Sigmoid colon (tissue), 4 donors: ENCODE measurements at regions not wholly inside any gene's neighbourhood (a gene's known extent, or its start where the extent isn't known, plus 50 kb on each side); places are given as distances from the start of the nearest gene placed in this dataset.

ENCODE experiments used
- CTCF ChIP-seq, 4 experiments: fragments of 450-650 bp in 3 of 4; fragments of 200-600 bp in 1 of 4; IDR thresholded peaks; one replicate each; pipeline ENCODE4 v1.5.1; 2016 to 2019; ENCODE audit warnings: antibody characterized with exemption in 4 of 4, mild to moderate bottlenecking in 3 of 4, moderate library complexity in 2 of 4
- POLR2AphosphoS5 ChIP-seq, 4 donors: sonication (generic); formaldehyde crosslinking; IDR thresholded peaks; one replicate each; pipeline ENCODE4 v1.6.1; 2017; ENCODE audit warnings: antibody characterized with exemption in 4 of 4

- TF ChIP-seq CTCF (IDR thresholded peaks at IDR 0.05) = no peak
- TF ChIP-seq POLR2AphosphoS5 (IDR thresholded peaks at IDR 0.05) = no peak
Measured at GRCh38 chr6:168131464-168132415, 52.7 kb upstream of the FRMD1 start.
